ENCODE measurements at regions not wholly inside any gene's neighbourhood (a gene's known extent, or its start where the extent isn't known, plus 50 kb on each side); places are given as distances from the start of the nearest gene placed in this dataset.

GRCh38 chr13:93045836-93046235 lies 180.8 kb upstream of the GPC6 start:
- no peaks in the 10 kb centered on the region for H3K9me3 Mint-ChIP-seq
- H3K4me1 Mint-ChIP-seq = no peaks in the 10 kb centered on the region
- H3K27ac Mint-ChIP-seq = no peak overlapping the region
- H3K36me3 Mint-ChIP-seq = no peaks in the 10 kb centered on the region
- ATAC-seq (no peak), DNase-seq (ENCODE audit: low spot score in 2 of 2) (no peak)
- H3K4me3 Mint-ChIP-seq = no peak overlapping the region

- no peak overlapping the region for H3K27ac Mint-ChIP-seq
- H3K9me3 Mint-ChIP-seq = peaks cover 3% of the 10 kb centered on the region
- H3K36me3 Mint-ChIP-seq = no peaks in the 10 kb centered on the region
- no peak for ATAC-seq
- no peak for DNase-seq (ENCODE audit: low spot score in 2 of 2)
- H3K4me1 Mint-ChIP-seq = no peaks in the 10 kb centered on the region
- no peak overlapping the region for H3K4me3 Mint-ChIP-seq
These were observed 171.4 kb upstream of the GPC6 start for GRCh38 chr13:93055233-93055632.

- no peak for ATAC-seq
- Mint-ChIP-seq H3K36me3 (no peaks in the 10 kb centered on the region), H3K9me3 (no peaks in the 10 kb centered on the region), H3K4me1 (no peaks in the 10 kb centered on the region), H3K27ac (no peak overlapping the region), H3K4me3 (no peak overlapping the region)
- DNase-seq (ENCODE audit: low spot score in 2 of 2) = no peak
These were observed 168.3 kb upstream of the GPC6 start for GRCh38 chr13:93058301-93058700.

GRCh38 chr13:93060144-93060543 lies 166.5 kb upstream of the GPC6 start:
- no peak overlapping the region for H3K4me3 Mint-ChIP-seq
- DNase-seq (ENCODE audit: low spot score in 2 of 2) = no peak
- ATAC-seq = no peak
- H3K9me3 Mint-ChIP-seq = peaks cover 2% of the 10 kb centered on the region
- H3K4me1 Mint-ChIP-seq = no peaks in the 10 kb centered on the region
- H3K36me3 Mint-ChIP-seq = no peaks in the 10 kb centered on the region
- no peak overlapping the region for H3K27ac Mint-ChIP-seq

- no peaks in the 10 kb centered on the region for H3K4me1 Mint-ChIP-seq
- H3K9me3 Mint-ChIP-seq = peaks cover 5% of the 10 kb centered on the region
- no peak for DNase-seq (ENCODE audit: low spot score in 2 of 2)
- H3K27ac Mint-ChIP-seq = no peak overlapping the region
- H3K4me3 Mint-ChIP-seq = no peak overlapping the region
- no peaks in the 10 kb centered on the region for H3K36me3 Mint-ChIP-seq
- ATAC-seq = no peak
These were observed 160.4 kb upstream of the GPC6 start for GRCh38 chr13:93066187-93066586.

- Mint-ChIP-seq H3K27ac (no peak overlapping the region), H3K9me3 (peaks cover 5% of the 10 kb centered on the region), H3K4me3 (no peak overlapping the region), H3K4me1 (no peaks in the 10 kb centered on the region), H3K36me3 (no peaks in the 10 kb centered on the region)
- DNase-seq (ENCODE audit: low spot score in 2 of 2) (no peak), ATAC-seq (no peak)
These were observed 147.3 kb upstream of the GPC6 start for GRCh38 chr13:93079294-93079693.

- H3K4me1 Mint-ChIP-seq = no peaks in the 10 kb centered on the region
- H3K36me3 Mint-ChIP-seq = no peaks in the 10 kb centered on the region
- no peak for DNase-seq (ENCODE audit: low spot score in 2 of 2)
- H3K27ac Mint-ChIP-seq = no peak overlapping the region
- H3K4me3 Mint-ChIP-seq = no peak overlapping the region
- H3K9me3 Mint-ChIP-seq = peaks cover 5% of the 10 kb centered on the region
- ATAC-seq = no peak
These were observed 146.4 kb upstream of the GPC6 start for GRCh38 chr13:93080166-93080565.

- no peak overlapping the region for H3K27ac Mint-ChIP-seq
- DNase-seq (ENCODE audit: low spot score in 2 of 2) = no peak
These were observed 146.0 kb upstream of the GPC6 start for GRCh38 chr13:93080587-93080986.

GRCh38 chr13:93086329-93086728 lies 140.3 kb upstream of the GPC6 start:
- Mint-ChIP-seq H3K9me3 (peaks cover 5% of the 10 kb centered on the region), H3K27ac (no peak overlapping the region), H3K4me3 (no peak overlapping the region), H3K36me3 (no peaks in the 10 kb centered on the region), H3K4me1 (no peaks in the 10 kb centered on the region)
- DNase-seq (ENCODE audit: low spot score in 2 of 2) = no peak
- no peak for ATAC-seq

More at GRCh38 chr13:93080587-93080986, 146.0 kb upstream of the GPC6 start:
- ATAC-seq = no peak
- no peaks in the 10 kb centered on the region for H3K36me3 Mint-ChIP-seq
- peaks cover 5% of the 10 kb centered on the region for H3K9me3 Mint-ChIP-seq
- H3K4me3 Mint-ChIP-seq = no peak overlapping the region
- H3K4me1 Mint-ChIP-seq = no peaks in the 10 kb centered on the region

GRCh38 chr13:93098972-93099371 lies 127.6 kb upstream of the GPC6 start:
- ATAC-seq (no peak), DNase-seq (ENCODE audit: low spot score in 2 of 2) (no peak)
- Mint-ChIP-seq H3K4me3 (no peak overlapping the region), H3K36me3 (no peaks in the 10 kb centered on the region), H3K9me3 (no peaks in the 10 kb centered on the region), H3K4me1 (no peaks in the 10 kb centered on the region), H3K27ac (no peak overlapping the region)

- H3K4me3 Mint-ChIP-seq = no peak overlapping the region
- no peaks in the 10 kb centered on the region for H3K9me3 Mint-ChIP-seq
- no peaks in the 10 kb centered on the region for H3K4me1 Mint-ChIP-seq
- DNase-seq (ENCODE audit: low spot score in 2 of 2) (no peak), ATAC-seq (no peak)
- no peaks in the 10 kb centered on the region for H3K36me3 Mint-ChIP-seq
- H3K27ac Mint-ChIP-seq = no peak overlapping the region
These were observed 125.3 kb upstream of the GPC6 start for GRCh38 chr13:93101226-93101734.

GRCh38 chr13:93104270-93104669 lies 122.3 kb upstream of the GPC6 start:
- Mint-ChIP-seq H3K4me1 (no peaks in the 10 kb centered on the region), H3K36me3 (no peaks in the 10 kb centered on the region), H3K9me3 (no peaks in the 10 kb centered on the region), H3K27ac (no peak overlapping the region), H3K4me3 (no peak overlapping the region)
- no peak for ATAC-seq
- no peak for DNase-seq (ENCODE audit: low spot score in 2 of 2)

GRCh38 chr13:93108111-93108601 lies 118.5 kb upstream of the GPC6 start:
- H3K9me3 Mint-ChIP-seq = no peaks in the 10 kb centered on the region

GRCh38 chr13:93116809-93117208 lies 109.8 kb upstream of the GPC6 start:
- ATAC-seq = no peak
- H3K9me3 Mint-ChIP-seq = peaks cover 10% of the 10 kb centered on the region
- H3K4me1 Mint-ChIP-seq = no peaks in the 10 kb centered on the region
- H3K27ac Mint-ChIP-seq = no peak overlapping the region
- no peak for DNase-seq (ENCODE audit: low spot score in 2 of 2)
- H3K4me3 Mint-ChIP-seq = no peak overlapping the region
- H3K36me3 Mint-ChIP-seq = no peaks in the 10 kb centered on the region

More at GRCh38 chr13:93108111-93108601, 118.5 kb upstream of the GPC6 start:
- no peak overlapping the region for H3K4me3 Mint-ChIP-seq
- H3K36me3 Mint-ChIP-seq = no peaks in the 10 kb centered on the region
- DNase-seq (ENCODE audit: low spot score in 2 of 2) = no peak
- no peaks in the 10 kb centered on the region for H3K4me1 Mint-ChIP-seq
- H3K27ac Mint-ChIP-seq = no peak overlapping the region
- ATAC-seq = no peak

GRCh38 chr13:93118081-93118615 lies 108.5 kb upstream of the GPC6 start:
- H3K4me1 Mint-ChIP-seq = no peaks in the 10 kb centered on the region

GRCh38 chr13:93140912-93141311 lies 85.7 kb upstream of the GPC6 start:
- Mint-ChIP-seq H3K27ac (no peak overlapping the region), H3K4me3 (no peak overlapping the region), H3K4me1 (no peaks in the 10 kb centered on the region), H3K9me3 (no peaks in the 10 kb centered on the region), H3K36me3 (no peaks in the 10 kb centered on the region)
- no peak for DNase-seq (ENCODE audit: low spot score in 2 of 2)
- ATAC-seq = no peak

More at GRCh38 chr13:93118081-93118615, 108.5 kb upstream of the GPC6 start:
- DNase-seq (ENCODE audit: low spot score in 2 of 2) (no peak), ATAC-seq (no peak)
- Mint-ChIP-seq H3K9me3 (peaks cover 10% of the 10 kb centered on the region), H3K27ac (no peak overlapping the region), H3K36me3 (no peaks in the 10 kb centered on the region), H3K4me3 (no peak overlapping the region)

Data from stimulated activated effector memory CD8-positive, alpha-beta T cell treated with anti-CD3 and anti-CD28 coated beads, Interleukin-12 subunit alpha, Interleukin-12 subunit beta, amount 100 ng/mL, for 72 hours (primary cell).